Neural progenitor cell (in vitro differentiated cells): ENCODE measurements at regions not wholly inside any gene's neighbourhood (a gene's known extent, or its start where the extent isn't known, plus 50 kb on each side); places are given as distances from the start of the nearest gene placed in this dataset.

Source experiments
- EZH2 ChIP-seq: fragments of 200-600 bp; sonication (generic); IDR thresholded peaks from 2 replicates; pipeline ENCODE4 v1.6.1; 2017; ENCODE audit warnings: antibody characterized with exemption, mild to moderate bottlenecking, moderate library complexity
- EZH2phosphoT487 ChIP-seq: fragments of 200-600 bp; sonication (generic); IDR thresholded peaks from 2 replicates; pipeline ENCODE4 v1.6.1; 2017; ENCODE audit warnings: antibody characterized with exemption
- TF ChIP-seq, protein P1 (sequence below): fragments of 200-600 bp; sonication (generic); IDR thresholded peaks from 2 replicates; pipeline ENCODE4 v1.5.1; 2017; ENCODE audit warnings: antibody characterized with exemption, mild to moderate bottlenecking

GRCh38 chr14:21924479-21924878, 250.9 kb upstream of the OR4E1 start:
- TF ChIP-seq, protein P1, sequence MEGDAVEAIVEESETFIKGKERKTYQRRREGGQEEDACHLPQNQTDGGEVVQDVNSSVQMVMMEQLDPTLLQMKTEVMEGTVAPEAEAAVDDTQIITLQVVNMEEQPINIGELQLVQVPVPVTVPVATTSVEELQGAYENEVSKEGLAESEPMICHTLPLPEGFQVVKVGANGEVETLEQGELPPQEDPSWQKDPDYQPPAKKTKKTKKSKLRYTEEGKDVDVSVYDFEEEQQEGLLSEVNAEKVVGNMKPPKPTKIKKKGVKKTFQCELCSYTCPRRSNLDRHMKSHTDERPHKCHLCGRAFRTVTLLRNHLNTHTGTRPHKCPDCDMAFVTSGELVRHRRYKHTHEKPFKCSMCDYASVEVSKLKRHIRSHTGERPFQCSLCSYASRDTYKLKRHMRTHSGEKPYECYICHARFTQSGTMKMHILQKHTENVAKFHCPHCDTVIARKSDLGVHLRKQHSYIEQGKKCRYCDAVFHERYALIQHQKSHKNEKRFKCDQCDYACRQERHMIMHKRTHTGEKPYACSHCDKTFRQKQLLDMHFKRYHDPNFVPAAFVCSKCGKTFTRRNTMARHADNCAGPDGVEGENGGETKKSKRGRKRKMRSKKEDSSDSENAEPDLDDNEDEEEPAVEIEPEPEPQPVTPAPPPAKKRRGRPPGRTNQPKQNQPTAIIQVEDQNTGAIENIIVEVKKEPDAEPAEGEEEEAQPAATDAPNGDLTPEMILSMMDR: peak; percentile 28
- TF ChIP-seq EZH2phosphoT487 (no peak), EZH2 (no peak)
